HG03280 (cell line): ENCODE measurements at regions not wholly inside any gene's neighbourhood (a gene's known extent, or its start where the extent isn't known, plus 50 kb on each side); places are given as distances from the start of the nearest gene placed in this dataset.
"Not testable (repeated sequence)": the region's sequence is repeated elsewhere in the genome, so short reads cannot be mapped to it uniquely, and the experiment has no call there.

Experiments
- ATAC-seq: cut with Tn5 transposase; IDR thresholded peaks from one replicate; pipeline ENCODE4 v1.9.1; 2021; ENCODE audit warnings: mild to moderate bottlenecking, moderate library complexity; ENCODE audit not compliant: unreplicated experiment

- no peak for ATAC-seq
Observed at GRCh38 chrX:35382966-35383365, 415.2 kb upstream of the MAGEB16 start.

- ATAC-seq = no peak
Observed at GRCh38 chrX:35392232-35392631, 405.9 kb upstream of the MAGEB16 start.

GRCh38 chrX:35406386-35406785, 391.8 kb upstream of the MAGEB16 start:
- no peak for ATAC-seq

GRCh38 chrX:35416782-35417181, 381.4 kb upstream of the MAGEB16 start:
- ATAC-seq = no peak

GRCh38 chrX:35432056-35432455, 366.1 kb upstream of the MAGEB16 start:
- ATAC-seq = no peak

GRCh38 chrX:35439034-35439660, 359.0 kb upstream of the MAGEB16 start:
- no peak for ATAC-seq

- ATAC-seq = no peak
Observed at GRCh38 chrX:35439692-35440091, 358.4 kb upstream of the MAGEB16 start.

GRCh38 chrX:35442421-35442820, 355.7 kb upstream of the MAGEB16 start:
- ATAC-seq = no peak

GRCh38 chrX:35443091-35443582, 355.0 kb upstream of the MAGEB16 start:
- ATAC-seq = not testable (repeated sequence)

GRCh38 chrX:35444671-35445355, 353.3 kb upstream of the MAGEB16 start:
- no peak for ATAC-seq

- no peak for ATAC-seq
Observed at GRCh38 chrX:35445912-35446311, 352.2 kb upstream of the MAGEB16 start.

- no peak for ATAC-seq
Observed at GRCh38 chrX:35456891-35457290, 341.3 kb upstream of the MAGEB16 start.

- ATAC-seq = no peak
Observed at GRCh38 chrX:35458142-35458541, 340.0 kb upstream of the MAGEB16 start.

GRCh38 chrX:35461164-35461563, 337.0 kb upstream of the MAGEB16 start:
- ATAC-seq = no peak

GRCh38 chrX:35496671-35497070, 301.5 kb upstream of the MAGEB16 start:
- ATAC-seq = not testable (repeated sequence)

- not testable (repeated sequence) for ATAC-seq
Observed at GRCh38 chrX:35497453-35497852, 300.7 kb upstream of the MAGEB16 start.

GRCh38 chrX:35499071-35499862, 298.9 kb upstream of the MAGEB16 start:
- ATAC-seq = no peak

GRCh38 chrX:35507701-35508100, 290.4 kb upstream of the MAGEB16 start:
- no peak for ATAC-seq

GRCh38 chrX:35548003-35548402, 250.1 kb upstream of the MAGEB16 start:
- ATAC-seq = not testable (repeated sequence)

- ATAC-seq = no peak
Observed at GRCh38 chrX:35557916-35558315, 240.2 kb upstream of the MAGEB16 start.

- ATAC-seq = no peak
Observed at GRCh38 chrX:35561985-35562384, 236.2 kb upstream of the MAGEB16 start.

- no peak for ATAC-seq
Observed at GRCh38 chrX:35562395-35562794, 235.7 kb upstream of the MAGEB16 start.
